GM21526 (cell line): ENCODE measurements at regions not wholly inside any gene's neighbourhood (a gene's known extent, or its start where the extent isn't known, plus 50 kb on each side); places are given as distances from the start of the nearest gene placed in this dataset.

Experiments used
- ATAC-seq: cut with Tn5 transposase; IDR thresholded peaks from one replicate; pipeline ENCODE4 v1.9.1; 2021; ENCODE audit warnings: moderate library complexity; ENCODE audit not compliant: unreplicated experiment, low FRiP score

GRCh38 chr10:2982146-2982545 is 85.2 kb upstream of the PFKP start:
- no peak for ATAC-seq

GRCh38 chr10:2981361-2981801 is 86.0 kb upstream of the PFKP start:
- no peak for ATAC-seq

- no peak for ATAC-seq
Measured at GRCh38 chr10:2980791-2981360, 86.5 kb upstream of the PFKP start.

GRCh38 chr10:2980116-2980515 is 87.2 kb upstream of the PFKP start:
- no peak for ATAC-seq

GRCh38 chr10:2979306-2979705 is 88.0 kb upstream of the PFKP start:
- no peak for ATAC-seq

GRCh38 chr10:2978574-2979273 is 88.6 kb upstream of the PFKP start:
- ATAC-seq: no peak

GRCh38 chr10:2978111-2978510 is 89.2 kb upstream of the PFKP start:
- ATAC-seq: peak; percentile 70

- no peak for ATAC-seq
Measured at GRCh38 chr10:2974503-2975207, 92.7 kb upstream of the PFKP start.

- ATAC-seq: no peak
Measured at GRCh38 chr10:2974083-2974482, 93.3 kb upstream of the PFKP start.

- no peak for ATAC-seq
Measured at GRCh38 chr10:2972810-2973209, 94.5 kb upstream of the PFKP start.

- no peak for ATAC-seq
Measured at GRCh38 chr10:2972216-2972615, 95.1 kb upstream of the PFKP start.

GRCh38 chr10:2970190-2970823 is 97.0 kb upstream of the PFKP start:
- ATAC-seq: no peak

- no peak for ATAC-seq
Measured at GRCh38 chr10:2968401-2969058, 98.8 kb upstream of the PFKP start.

- no peak for ATAC-seq
Measured at GRCh38 chr10:2966134-2966533, 101.2 kb upstream of the PFKP start.

- ATAC-seq: no peak
Measured at GRCh38 chr10:2964632-2965296, 102.6 kb upstream of the PFKP start.

GRCh38 chr10:2963889-2964631 is 103.3 kb upstream of the PFKP start:
- ATAC-seq: no peak

GRCh38 chr10:2962194-2962593 is 105.2 kb upstream of the PFKP start:
- ATAC-seq: no peak

- no peak for ATAC-seq
Measured at GRCh38 chr10:2958659-2959058, 108.7 kb upstream of the PFKP start.

GRCh38 chr10:2957785-2958184 is 109.6 kb upstream of the PFKP start:
- no peak for ATAC-seq

GRCh38 chr10:2955064-2955463 is 112.3 kb upstream of the PFKP start:
- no peak for ATAC-seq
